SK-N-SH (cell line): ENCODE measurements at regions not wholly inside any gene's neighbourhood (a gene's known extent, or its start where the extent isn't known, plus 50 kb on each side); places are given as distances from the start of the nearest gene placed in this dataset.

ENCODE experiments used
- CTCF ChIA-PET: fragments of 300-600, 350-600 bp; formaldehyde crosslinking; extraction: SDS; loops from one replicate; lab custom pipeline; 2021; lab: Yijun Ruan, JAX
- POLR2A ChIA-PET: fragments of 350-600 bp; sonication (Branson Sonifier 250); formaldehyde crosslinking; extraction: SDS; loops from one replicate; lab custom pipeline; 2020; ENCODE audit warnings: antibody characterized with exemption, inconsistent platforms; lab: Yijun Ruan, JAX
- DNase-seq: peaks from one replicate; pipeline ENCODE4 v3.0.0; 2012
- H2AFZ ChIP-seq: fragments of 200-600 bp; sonication (generic); 2 replicates; pipeline ENCODE4 v1.8.1; 2016; ENCODE audit warnings: antibody characterized with exemption, mild to moderate bottlenecking, low read depth
- H3F3A ChIP-seq: fragments of 200-600 bp; sonication (generic); replicated peaks from 2 replicates; pipeline ENCODE3; 2016; ENCODE audit warnings: antibody characterized with exemption, mild to moderate bottlenecking; ENCODE audit not compliant: insufficient read depth
- H3K27ac ChIP-seq, 2 experiments: fragments of 200-500 bp in 1 of 2; fragments of 200-600 bp in 1 of 2; sonication (Bioruptor generic) in 1 of 2; sonication (generic), shearing (Covaris generic) in 1 of 2; 2 replicates each; pipeline versions ENCODE4 v1.5.1 to v1.6.1; 2014 to 2016; ENCODE audit warnings: low read depth in 2 of 2, inconsistent platforms in 1 of 2, low read length in 1 of 2, mild to moderate bottlenecking in 1 of 2, mixed read lengths in 1 of 2
- H3K27me3 ChIP-seq: fragments of 200-600 bp; sonication (generic), shearing (Covaris generic); 2 replicates; pipeline ENCODE4 v1.6.1; 2016; ENCODE audit warnings: mixed run types; ENCODE audit not compliant: insufficient read depth
- H3K36me3 ChIP-seq, 2 experiments: fragments of 200-500 bp in 1 of 2; fragments of 200-600 bp in 1 of 2; sonication (Bioruptor generic) in 1 of 2; sonication (generic) in 1 of 2; replicated peaks in 1 of 2; 2 replicates each; pipeline versions ENCODE3 to v1.5.1; 2014 to 2016; ENCODE audit warnings: low read length in 1 of 2, mild to moderate bottlenecking in 1 of 2; ENCODE audit not compliant: insufficient read depth in 2 of 2, control insufficient read depth in 1 of 2
- H3K4me1 ChIP-seq, 2 experiments: fragments of 200-500 bp in 1 of 2; fragments of 200-600 bp in 1 of 2; sonication (Bioruptor generic) in 1 of 2; sonication (generic), shearing (Covaris generic) in 1 of 2; 2 replicates each; pipeline versions ENCODE4 v1.5.1 to v1.6.1; 2014 to 2016; ENCODE audit warnings: low read depth in 1 of 2, low read length in 1 of 2, mixed run types in 1 of 2; ENCODE audit not compliant: insufficient read depth in 2 of 2, control insufficient read depth in 1 of 2
- H3K4me2 ChIP-seq: fragments of 200-600 bp; sonication (generic), shearing (Covaris generic); 2 replicates; pipeline ENCODE4 v1.6.1; 2017; ENCODE audit warnings: mixed run types
- H3K4me3 ChIP-seq, 2 experiments: fragments of 200-500 bp in 1 of 2; fragments of 200-600 bp in 1 of 2; sonication (Bioruptor generic) in 1 of 2; sonication (generic), shearing (Covaris generic) in 1 of 2; 2 replicates each; pipeline versions ENCODE4 v1.5.1 to v1.8.1; 2014 to 2016; ENCODE audit warnings: low read depth in 2 of 2, inconsistent platforms in 1 of 2, low read length in 1 of 2, mild to moderate bottlenecking in 1 of 2, mixed read lengths in 1 of 2, moderate library complexity in 1 of 2
- H3K79me2 ChIP-seq: fragments of 200-600 bp; sonication (generic); 2 replicates; pipeline ENCODE4 v1.8.1; 2017; ENCODE audit warnings: mild to moderate bottlenecking; ENCODE audit not compliant: insufficient read depth
- H3K9ac ChIP-seq: fragments of 200-600 bp; sonication (generic); 2 replicates; pipeline ENCODE4 v1.6.1; 2017; ENCODE audit warnings: mixed run types
- H3K9me2 ChIP-seq: fragments of 200-600 bp; sonication (generic); 2 replicates; pipeline ENCODE4 v1.6.1; 2017; ENCODE audit warnings: mixed run types
- H3K9me3 ChIP-seq: fragments of 200-600 bp; sonication (generic); 2 replicates; pipeline ENCODE4 v1.6.1; 2017; ENCODE audit warnings: mixed run types, mild to moderate bottlenecking, moderate library complexity
- H4K20me1 ChIP-seq: fragments of 200-600 bp; sonication (generic); 2 replicates; pipeline ENCODE4 v1.6.1; 2017; ENCODE audit warnings: mild to moderate bottlenecking, mixed run types; ENCODE audit not compliant: insufficient read depth
- ELF1 ChIP-seq: IDR thresholded peaks from 2 replicates; pipeline ENCODE4 v1.4.0; 2012
- EP300 ChIP-seq, 2 experiments: IDR thresholded peaks; 2 replicates each; pipeline versions ENCODE4 v1.4.0 to v1.6.1; 2012; ENCODE audit warnings: borderline replicate concordance in 1 of 2, low read depth in 1 of 2, low read length in 1 of 2
- FOSL2 ChIP-seq: IDR thresholded peaks from 2 replicates; pipeline ENCODE4 v1.4.0; 2012; ENCODE audit warnings: low read depth, mild to moderate bottlenecking, moderate library complexity, borderline replicate concordance
- IRF3 ChIP-seq: fragments of 150-350 bp; IDR thresholded peaks from 2 replicates; pipeline ENCODE4 v1.6.1; 2016; ENCODE audit warnings: mild to moderate bottlenecking, low read depth, low read length
- JUND ChIP-seq: IDR thresholded peaks from 2 replicates; pipeline ENCODE4 v1.4.0; 2012
- MEF2A ChIP-seq: IDR thresholded peaks from 2 replicates; pipeline ENCODE4 v1.4.0; 2012; ENCODE audit warnings: low read depth, borderline replicate concordance
- POLR2AphosphoS5 ChIP-seq: IDR thresholded peaks from 2 replicates; pipeline ENCODE4 v1.6.1; 2012; ENCODE audit warnings: low read depth, low read length
- RAD21 ChIP-seq: IDR thresholded peaks from 2 replicates; pipeline ENCODE4 v1.6.1; 2012; ENCODE audit warnings: mild to moderate bottlenecking, low read length
- RXRA ChIP-seq: IDR thresholded peaks from 2 replicates; pipeline ENCODE4 v1.4.0; 2012; ENCODE audit warnings: low read depth, mild to moderate bottlenecking, borderline replicate concordance
- SMC3 ChIP-seq: IDR thresholded peaks from 2 replicates; pipeline ENCODE4 v1.6.1; 2012; ENCODE audit warnings: low read depth, low read length, improper control_type of control experiment
- TAF1 ChIP-seq: IDR thresholded peaks from 2 replicates; pipeline ENCODE4 v1.6.1; 2012; ENCODE audit warnings: low read depth, mild to moderate bottlenecking, low read length, moderate library complexity, borderline replicate concordance
- TCF12 ChIP-seq: IDR thresholded peaks from 2 replicates; pipeline ENCODE4 v1.4.0; 2012
- TEAD4 ChIP-seq: IDR thresholded peaks from 2 replicates; pipeline ENCODE4 v1.4.0; 2012; ENCODE audit warnings: mild to moderate bottlenecking, borderline replicate concordance; ENCODE audit not compliant: insufficient read depth
- USF2 ChIP-seq: fragments of 150-350 bp; IDR thresholded peaks from 2 replicates; pipeline ENCODE4 v1.6.1; 2017; ENCODE audit warnings: antibody characterized with exemption, low read length, low read depth, borderline replicate concordance
- ZBTB33 ChIP-seq: IDR thresholded peaks from 2 replicates; pipeline ENCODE4 v1.4.0; 2012; ENCODE audit warnings: low read depth, borderline replicate concordance
- WGBS: methylation state at CpG from one replicate; pipeline ENCODE4 v1.1.6; 2017; ENCODE audit warnings: low lambda C conversion rate; 5-methylcytosine and 5-hydroxymethylcytosine counted together

DNA sequence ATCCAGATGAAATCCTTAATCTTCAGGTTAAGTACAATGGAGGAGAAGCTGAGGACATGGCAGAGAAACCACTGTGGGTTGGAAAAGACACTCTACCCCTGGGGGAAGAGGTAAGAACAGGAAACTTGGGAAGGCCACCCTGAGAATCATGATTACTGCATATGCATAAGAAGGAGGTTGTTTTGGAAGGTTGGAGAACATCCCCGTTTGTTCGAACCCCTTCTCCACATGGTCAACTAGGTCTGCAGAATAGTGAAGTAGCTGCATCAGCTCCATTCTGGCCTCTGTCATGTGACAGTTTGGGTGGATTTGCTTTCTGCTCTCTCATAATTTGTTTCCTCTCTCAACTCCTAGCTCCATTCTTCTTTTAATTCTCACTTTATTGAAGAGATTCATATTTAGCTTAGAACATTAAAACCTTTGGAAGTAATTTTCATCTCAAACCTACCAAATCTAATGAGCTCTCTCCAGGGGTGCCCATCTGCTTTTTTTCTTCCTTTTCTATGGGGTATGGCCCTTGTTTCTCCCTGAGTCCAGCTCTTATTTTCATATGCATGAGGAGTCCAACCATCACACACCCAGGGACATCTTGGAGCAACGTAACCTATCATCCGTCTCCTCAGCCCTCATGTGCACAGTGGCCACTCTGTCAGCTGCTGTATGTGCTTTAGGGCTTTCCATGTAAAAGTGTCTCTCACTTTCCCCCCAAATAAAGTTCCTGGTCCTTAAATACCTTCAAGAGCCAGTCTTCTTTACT is 820.3 kb downstream of the TMEM121 start:
- Histone ChIP-seq H3K4me1 (no peaks in the 10 kb centered on the region), H3K9me2 (no peaks in the 10 kb centered on the region), H3K36me3 (no peaks in the 10 kb centered on the region), H3K4me2 (no peak overlapping the region), H3K9ac (no peak overlapping the region), H4K20me1 (no peaks in the 10 kb centered on the region), H2AFZ (no peak overlapping the region), H3K27ac (no peak overlapping the region), H3K79me2 (no peaks in the 10 kb centered on the region), H3K9me3 (no peaks in the 10 kb centered on the region), H3K4me3 (no peak overlapping the region), H3F3A (no peaks in the 10 kb centered on the region), H3K27me3 (no peaks in the 10 kb centered on the region)
- no peak for DNase-seq
- ChIA-PET POLR2A (no interaction called here), CTCF (no interaction called here)
- TF ChIP-seq EP300 (IDR thresholded peaks at IDR 0.05; ENCODE audit: borderline replicate concordance in 1 of 2, low read depth in 1 of 2, low read length in 1 of 2) (no peak), POLR2AphosphoS5 (no peak), FOSL2 (no peak), IRF3 (no peak), JUND (no peak), TCF12 (no peak), ELF1 (no peak), SMC3 (no peak), TAF1 (no peak), ZBTB33 (no peak), USF2 (no peak), RAD21 (no peak), TEAD4 (no peak)
- WGBS = 36% methylated on average over 4 of the region's 4 CpGs

- 8% methylated on average over 4 of the region's 4 CpGs for WGBS
- Histone ChIP-seq H3K4me1 (no peaks in the 10 kb centered on the region), H3F3A (no peaks in the 10 kb centered on the region), H3K9me2 (no peaks in the 10 kb centered on the region), H3K9ac (no peak overlapping the region), H2AFZ (no peak overlapping the region), H4K20me1 (no peaks in the 10 kb centered on the region), H3K79me2 (no peaks in the 10 kb centered on the region), H3K9me3 (no peaks in the 10 kb centered on the region), H3K4me3 (no peak overlapping the region), H3K4me2 (no peak overlapping the region), H3K27ac (no peak overlapping the region), H3K27me3 (no peaks in the 10 kb centered on the region), H3K36me3 (no peaks in the 10 kb centered on the region)
- no peak for TF ChIP-seq ELF1
- no peak for TF ChIP-seq RXRA
- no peak for TF ChIP-seq MEF2A
- TF ChIP-seq RAD21 = no peak
- TF ChIP-seq FOSL2 = no peak
- CTCF ChIA-PET = interaction anchor here (1.2 kb wide), 1 partner anchor 26 kb away, joined by 3 read pairs; no protein-coding TSS in a partner anchor
- no peak for DNase-seq
- POLR2A ChIA-PET = no interaction called here
These were observed 821.0 kb downstream of the TMEM121 start for GRCh38 chr14:106347291-106347778.
